Endothelial cell of umbilical vein (primary cell): ENCODE measurements at regions not wholly inside any gene's neighbourhood (a gene's known extent, or its start where the extent isn't known, plus 50 kb on each side); places are given as distances from the start of the nearest gene placed in this dataset.

Experiments used
- BruUV-seq: library from RNA; stranded (reverse); fragments of 400-500 nt; replicated peaks from 2 replicates; lab custom pipeline; 2021; lab: Mats Ljungman, UMichigan
- CTCF ChIA-PET: fragments of 300-600, 350-600 bp; sonication (Branson Sonifier 250); formaldehyde crosslinking; loops from one replicate; lab custom pipeline; 2021; ENCODE audit warnings: antibody characterized with exemption, inconsistent platforms; lab: Charles Lee
- POLR2A ChIA-PET: fragments of 300-600, 350-600 bp; sonication (Branson Sonifier 250); formaldehyde crosslinking; loops from one replicate; lab custom pipeline; 2021; ENCODE audit warnings: antibody characterized with exemption, inconsistent platforms; lab: Charles Lee
- DNase-seq: peaks from one replicate; pipeline ENCODE4 v3.0.0-alpha.2; 2011; ENCODE audit warnings: low read depth, low spot score
- FAIRE-seq: peaks from 2 replicates; lab custom pipeline; 2011; peaks lifted over from hg19 to GRCh38; lab: Jason Lieb, UNC
- H2AFZ ChIP-seq: 2 replicates; pipeline ENCODE4 v1.6.0; 2012; ENCODE audit warnings: low read depth, low read length, control low read depth, inconsistent platforms
- H3K27ac ChIP-seq: 2 replicates; pipeline ENCODE4 v1.5.1; 2011; ENCODE audit warnings: low read depth, mild to moderate bottlenecking, control low read depth, low read length, moderate library complexity; ENCODE audit not compliant: insufficient read depth
- H3K27me3 ChIP-seq, 2 experiments: 2 replicates each; pipeline versions ENCODE4 v1.6.0 to v1.6.1; 2011; ENCODE audit warnings: low read length in 2 of 2, mixed read lengths in 1 of 2; ENCODE audit not compliant: control insufficient read depth in 2 of 2, insufficient read depth in 2 of 2
- H3K36me3 ChIP-seq, 2 experiments: 2 replicates in 1 of 2; 3 replicates in 1 of 2; pipeline ENCODE4 v1.5.1; 2011; ENCODE audit warnings: low read length in 2 of 2, mild to moderate bottlenecking in 1 of 2, moderate library complexity in 1 of 2; ENCODE audit not compliant: control insufficient read depth in 2 of 2, insufficient read depth in 2 of 2; ENCODE audit errors: extremely low read depth in 1 of 2
- H3K4me1 ChIP-seq: 3 replicates; pipeline ENCODE4 v1.5.1; 2011; ENCODE audit warnings: mild to moderate bottlenecking, low read length; ENCODE audit not compliant: control insufficient read depth, insufficient read depth; ENCODE audit errors: extremely low read depth
- H3K4me2 ChIP-seq: 2 replicates; pipeline ENCODE4 v1.6.1; 2011; ENCODE audit warnings: low read length, control low read depth, mixed read lengths; ENCODE audit not compliant: insufficient read depth
- H3K4me3 ChIP-seq, 3 experiments: fragments of 200-600 bp in 1 of 3; sonication (generic), shearing (Covaris generic) in 1 of 3; replicated peaks in 1 of 3; 2 replicates each; pipeline ENCODE4 v1.5.1; 2011 to 2016; ENCODE audit warnings: control low read depth in 3 of 3, low read length in 3 of 3, mild to moderate bottlenecking in 2 of 3, inconsistent platforms in 1 of 3, low read depth in 1 of 3, moderate library complexity in 1 of 3; ENCODE audit not compliant: insufficient read depth in 1 of 3
- H3K79me2 ChIP-seq: 2 replicates; pipeline ENCODE4 v1.6.0; 2012; ENCODE audit warnings: low read length, inconsistent platforms; ENCODE audit not compliant: control insufficient read depth, insufficient read depth
- H3K9ac ChIP-seq: replicated peaks from 2 replicates; pipeline ENCODE3; 2011; ENCODE audit warnings: low read length, control low read depth; ENCODE audit not compliant: insufficient read depth; ENCODE audit errors: extremely low read depth
- H3K9me1 ChIP-seq: replicated peaks from 3 replicates; pipeline ENCODE4 v1.6.0; 2011; ENCODE audit warnings: mild to moderate bottlenecking, low read length; ENCODE audit not compliant: control insufficient read depth, insufficient read depth; ENCODE audit errors: extremely low read depth
- H3K9me3 ChIP-seq: replicated peaks from 2 replicates; pipeline ENCODE4 v1.5.1; 2012; ENCODE audit warnings: low read length, inconsistent platforms; ENCODE audit not compliant: control insufficient read depth, insufficient read depth
- H4K20me1 ChIP-seq: replicated peaks from 2 replicates; pipeline ENCODE3; 2011; ENCODE audit warnings: mild to moderate bottlenecking, low read length; ENCODE audit not compliant: control insufficient read depth, insufficient read depth; ENCODE audit errors: extremely low read depth
- CTCF ChIP-seq, 2 donors: IDR thresholded peaks; 1 replicate in 1 of 2; 2 replicates in 1 of 2; pipeline ENCODE4 v1.5.1; 2011; ENCODE audit warnings: low read length in 2 of 2, mild to moderate bottlenecking in 2 of 2, moderate library complexity in 2 of 2, control low read depth in 1 of 2, inconsistent platforms in 1 of 2, low read depth in 1 of 2; ENCODE audit not compliant: insufficient read depth in 1 of 2; ENCODE audit errors: extremely low read depth in 1 of 2
- FOS ChIP-seq: IDR thresholded peaks from 2 replicates; pipeline ENCODE4 v1.6.1; 2011; ENCODE audit warnings: mild to moderate bottlenecking, low read length, moderate library complexity, borderline replicate concordance; ENCODE audit not compliant: insufficient read depth
- GATA2 ChIP-seq: IDR thresholded peaks from 2 replicates; pipeline ENCODE4 v1.7.0; 2011; ENCODE audit warnings: low read depth, mild to moderate bottlenecking, moderate library complexity, mixed read lengths, low read length; ENCODE audit not compliant: insufficient read length, insufficient read depth
- JUN ChIP-seq: IDR thresholded peaks from 2 replicates; pipeline ENCODE4 v1.6.1; 2011; ENCODE audit warnings: borderline replicate concordance, low read depth; ENCODE audit not compliant: insufficient read length, insufficient read depth
- MAX ChIP-seq: IDR thresholded peaks from 2 replicates; pipeline ENCODE4 v1.6.1; 2011; ENCODE audit not compliant: insufficient read depth, insufficient read length
- POLR2A ChIP-seq: IDR thresholded peaks from 2 replicates; pipeline ENCODE4 v1.6.1; 2012; ENCODE audit warnings: low read depth, mild to moderate bottlenecking, control low read depth, low read length
- POLR2AphosphoS5 ChIP-seq: IDR thresholded peaks from 2 replicates; pipeline ENCODE4 v1.6.1; 2012; ENCODE audit warnings: low read depth, mild to moderate bottlenecking, control low read depth, low read length, moderate library complexity; ENCODE audit not compliant: insufficient read depth
- dilution Hi-C: fragments of 300-500 bp; cut with MboI; formaldehyde crosslinking; loops from one replicate; pipeline ENCODE4 v1.15.0; 2019; ENCODE audit warnings: low sequenced_read_pairs; ENCODE audit not compliant: extremely low pct_ligation_motif_present
- intact Hi-C: fragments of 100-400 bp; cut with micrococcal nuclease; formaldehyde crosslinking; loops from one replicate; pipeline ENCODE4 v1.10.0; 2022

- TF ChIP-seq GATA2 (no peak), CTCF (IDR thresholded peaks at IDR 0.05; ENCODE audit: extremely low read depth in 1 of 2, insufficient read depth in 1 of 2, low read depth in 1 of 2, low read length in 2 of 2) (no peak), POLR2A (no peak), MAX (no peak)
- H3K4me1 ChIP-seq, result no peaks in the 10 kb centered on the region
- DNase-seq (no peak), FAIRE-seq (no peak)
- H4K20me1 ChIP-seq, result no peaks in the 10 kb centered on the region
- no peak overlapping the region for H3K9ac ChIP-seq
- ChIA-PET CTCF (no interaction called here), POLR2A (no interaction called here)
- H3K79me2 ChIP-seq, result no peaks in the 10 kb centered on the region
- no peak overlapping the region for H3K4me3 ChIP-seq
- dilution Hi-C loops (no loop called here), intact Hi-C loops (no loop called here)
- no peaks in the 10 kb centered on the region for H3K36me3 ChIP-seq
- BruUV-seq, result no TSS peak
- H3K27ac ChIP-seq, result no peak overlapping the region
- H3K9me3 ChIP-seq, result no peaks in the 10 kb centered on the region
- H2AFZ ChIP-seq, result no peak overlapping the region
- H3K4me2 ChIP-seq, result no peak overlapping the region
- H3K9me1 ChIP-seq, result no peaks in the 10 kb centered on the region
- H3K27me3 ChIP-seq, result no peaks in the 10 kb centered on the region
Measured at GRCh38 chr22:49317369-49317768, 510.3 kb downstream of the BRD1 start.

GRCh38 chr22:49312601-49313000 is 515.1 kb downstream of the BRD1 start:
- Histone ChIP-seq H3K4me1 (no peaks in the 10 kb centered on the region), H3K27ac (no peak overlapping the region), H2AFZ (no peak overlapping the region), H3K79me2 (no peaks in the 10 kb centered on the region), H3K4me3 (no peak overlapping the region), H3K4me2 (no peak overlapping the region), H3K36me3 (no peaks in the 10 kb centered on the region), H4K20me1 (no peaks in the 10 kb centered on the region), H3K9ac (no peak overlapping the region), H3K9me1 (no peaks in the 10 kb centered on the region), H3K9me3 (no peaks in the 10 kb centered on the region), H3K27me3 (no peaks in the 10 kb centered on the region)
- intact Hi-C loops (no loop called here), dilution Hi-C loops (no loop called here)
- no TSS peak for BruUV-seq
- CTCF ChIA-PET, result no interaction called here
- POLR2A ChIA-PET, result no interaction called here
- DNase-seq, result no peak
- FAIRE-seq, result no peak
- no peak for TF ChIP-seq JUN
- TF ChIP-seq POLR2AphosphoS5, result no peak
- TF ChIP-seq FOS, result no peak
